Fibroblast of lung (primary cell): ENCODE measurements at regions not wholly inside any gene's neighbourhood (a gene's known extent, or its start where the extent isn't known, plus 50 kb on each side); places are given as distances from the start of the nearest gene placed in this dataset.

Experiments
- DNase-seq, 2 donors: peaks; one replicate each; pipeline versions ENCODE4 v3.0.0 to v3.0.0-alpha.2; 2010; ENCODE audit warnings: low read depth in 2 of 2
- H2AFZ ChIP-seq: 2 replicates; pipeline ENCODE4 v1.5.1; 2012; ENCODE audit warnings: low read length, control low read depth, inconsistent platforms
- H3K27ac ChIP-seq: 2 replicates; pipeline ENCODE4 v1.5.1; 2011; ENCODE audit warnings: low read length, control low read depth; ENCODE audit not compliant: insufficient read depth
- H3K27me3 ChIP-seq: 2 replicates; pipeline ENCODE4 v1.5.1; 2011; ENCODE audit warnings: mild to moderate bottlenecking, low read length; ENCODE audit not compliant: control insufficient read depth, insufficient read depth
- H3K36me3 ChIP-seq: 2 replicates; pipeline ENCODE4 v1.5.1; 2011; ENCODE audit warnings: low read length; ENCODE audit not compliant: control insufficient read depth, insufficient read depth
- H3K4me1 ChIP-seq: 2 replicates; pipeline ENCODE4 v1.5.1; 2011; ENCODE audit warnings: low read length; ENCODE audit not compliant: control insufficient read depth, insufficient read depth; ENCODE audit errors: extremely low read depth
- H3K4me2 ChIP-seq: 2 replicates; pipeline ENCODE4 v1.5.1; 2011; ENCODE audit warnings: low read length, control low read depth; ENCODE audit not compliant: insufficient read depth; ENCODE audit errors: extremely low read depth
- H3K4me3 ChIP-seq, 4 experiments: fragments of 200-600 bp in 1 of 4; sonication (generic) in 1 of 4; replicated peaks in 1 of 4; 2 replicates each; pipeline ENCODE4 v1.5.1; 2011 to 2016; ENCODE audit warnings: low read length in 4 of 4, low read depth in 3 of 4, mild to moderate bottlenecking in 3 of 4, control low read depth in 2 of 4, inconsistent platforms in 1 of 4, mixed read lengths in 1 of 4; ENCODE audit not compliant: insufficient read depth in 1 of 4; ENCODE audit errors: control extremely low read depth in 1 of 4
- H3K79me2 ChIP-seq: 2 replicates; pipeline ENCODE4 v1.5.1; 2012; ENCODE audit warnings: mild to moderate bottlenecking, low read length, inconsistent platforms; ENCODE audit not compliant: control insufficient read depth, insufficient read depth
- H3K9ac ChIP-seq: 2 replicates; pipeline ENCODE4 v1.5.1; 2011; ENCODE audit warnings: mild to moderate bottlenecking, low read length, control low read depth; ENCODE audit not compliant: insufficient read depth
- H3K9me3 ChIP-seq: 2 replicates; pipeline ENCODE4 v1.5.1; 2012; ENCODE audit warnings: low read depth, low read length; ENCODE audit not compliant: control insufficient read depth, insufficient read depth
- H4K20me1 ChIP-seq: 2 replicates; pipeline ENCODE4 v1.5.1; 2011; ENCODE audit warnings: low read length; ENCODE audit not compliant: control insufficient read depth, insufficient read depth; ENCODE audit errors: extremely low read depth
- EZH2 ChIP-seq: IDR thresholded peaks from 2 replicates; pipeline ENCODE4 v1.5.1; 2012; ENCODE audit warnings: low read length, control low read depth, mild to moderate bottlenecking; ENCODE audit errors: missing control alignments
- TF ChIP-seq, protein P1 (sequence below), 2 donors: IDR thresholded peaks in 1 of 2; conservative IDR thresholded peaks in 1 of 2; 1 replicate in 1 of 2; 2 replicates in 1 of 2; pipeline ENCODE4 v1.5.1; 2011 to 2012; ENCODE audit warnings: low read length in 2 of 2, control low read depth in 1 of 2, inconsistent platforms in 1 of 2, low read depth in 1 of 2, mild to moderate bottlenecking in 1 of 2

DNA sequence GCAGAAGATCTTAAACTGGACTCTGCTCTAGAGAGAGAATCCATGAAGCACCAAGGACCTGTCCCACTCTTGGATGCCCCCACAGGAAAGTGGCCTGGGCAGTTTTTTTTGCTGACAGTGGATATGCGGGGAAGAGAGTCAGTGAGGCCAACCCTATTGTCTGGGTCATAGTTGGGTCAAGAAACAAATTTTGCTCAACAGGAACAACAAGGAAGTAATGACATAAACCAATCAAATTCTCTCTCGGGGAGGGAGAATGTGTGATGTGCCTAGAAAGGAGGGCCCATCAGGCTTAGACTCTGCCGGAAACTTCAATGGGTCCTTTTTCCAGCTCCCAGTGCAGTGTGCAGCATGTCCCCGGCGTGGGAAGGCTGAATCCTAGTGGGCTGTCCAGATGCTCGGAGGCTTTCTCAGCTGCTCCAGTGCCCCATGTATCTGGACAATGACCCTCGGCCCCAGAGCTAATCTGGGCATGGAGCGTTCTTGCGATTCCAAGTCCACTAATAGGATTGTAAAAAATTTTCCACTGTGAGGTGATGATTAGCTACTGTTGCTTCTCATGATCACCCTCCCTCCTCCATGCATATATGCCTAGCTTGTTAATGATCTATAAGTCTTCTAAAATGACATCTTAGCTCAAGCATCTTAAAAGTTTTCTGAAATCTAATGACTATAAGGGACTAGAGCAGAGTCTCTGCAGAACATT is 101.0 kb downstream of the SNX19 start:
- H3K27me3 ChIP-seq = no peaks in the 10 kb centered on the region
- H3K9me3 ChIP-seq = no peaks in the 10 kb centered on the region
- no peaks in the 10 kb centered on the region for H4K20me1 ChIP-seq
- no peak overlapping the region for H3K9ac ChIP-seq
- H3K36me3 ChIP-seq = no peaks in the 10 kb centered on the region
- no peak overlapping the region for H2AFZ ChIP-seq
- H3K4me1 ChIP-seq = peaks cover 2% of the 10 kb centered on the region
- H3K27ac ChIP-seq = no peak overlapping the region
- no peak overlapping the region for H3K4me3 ChIP-seq
- DNase-seq = no peak
- TF ChIP-seq, protein P1, sequence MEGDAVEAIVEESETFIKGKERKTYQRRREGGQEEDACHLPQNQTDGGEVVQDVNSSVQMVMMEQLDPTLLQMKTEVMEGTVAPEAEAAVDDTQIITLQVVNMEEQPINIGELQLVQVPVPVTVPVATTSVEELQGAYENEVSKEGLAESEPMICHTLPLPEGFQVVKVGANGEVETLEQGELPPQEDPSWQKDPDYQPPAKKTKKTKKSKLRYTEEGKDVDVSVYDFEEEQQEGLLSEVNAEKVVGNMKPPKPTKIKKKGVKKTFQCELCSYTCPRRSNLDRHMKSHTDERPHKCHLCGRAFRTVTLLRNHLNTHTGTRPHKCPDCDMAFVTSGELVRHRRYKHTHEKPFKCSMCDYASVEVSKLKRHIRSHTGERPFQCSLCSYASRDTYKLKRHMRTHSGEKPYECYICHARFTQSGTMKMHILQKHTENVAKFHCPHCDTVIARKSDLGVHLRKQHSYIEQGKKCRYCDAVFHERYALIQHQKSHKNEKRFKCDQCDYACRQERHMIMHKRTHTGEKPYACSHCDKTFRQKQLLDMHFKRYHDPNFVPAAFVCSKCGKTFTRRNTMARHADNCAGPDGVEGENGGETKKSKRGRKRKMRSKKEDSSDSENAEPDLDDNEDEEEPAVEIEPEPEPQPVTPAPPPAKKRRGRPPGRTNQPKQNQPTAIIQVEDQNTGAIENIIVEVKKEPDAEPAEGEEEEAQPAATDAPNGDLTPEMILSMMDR (conservative IDR thresholded peaks at IDR 0.05 in 1 of 2, IDR thresholded peaks at IDR 0.05 in 1 of 2; ENCODE audit: low read depth in 1 of 2, low read length in 2 of 2) = no peak
- no peak for TF ChIP-seq EZH2
- no peaks in the 10 kb centered on the region for H3K79me2 ChIP-seq
- H3K4me2 ChIP-seq = no peak overlapping the region

DNA sequence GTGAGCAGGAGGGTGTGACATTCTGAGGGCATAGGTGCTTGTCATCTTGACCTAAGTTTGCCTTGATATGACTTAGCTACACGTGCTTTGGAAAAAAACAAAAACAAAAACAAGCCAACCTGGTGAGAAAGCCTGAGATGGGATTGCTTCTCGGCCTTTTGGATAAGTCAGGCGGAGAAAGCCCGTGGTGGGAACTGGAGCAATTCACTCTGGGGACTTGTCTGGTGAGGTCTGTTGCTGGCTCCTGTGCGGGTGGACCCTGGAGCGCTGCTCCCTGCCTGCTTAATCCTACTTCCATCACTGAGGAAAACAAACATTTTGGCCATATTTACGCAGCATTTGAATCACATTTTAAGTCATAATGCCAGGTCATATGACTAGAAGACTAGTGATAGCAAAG is 100.3 kb downstream of the SNX19 start:
- no peak overlapping the region for H3K4me3 ChIP-seq
- DNase-seq = no peak
- no peak overlapping the region for H2AFZ ChIP-seq
- no peaks in the 10 kb centered on the region for H4K20me1 ChIP-seq
- H3K27ac ChIP-seq = no peak overlapping the region
- peaks cover 1% of the 10 kb centered on the region for H3K4me1 ChIP-seq
- no peaks in the 10 kb centered on the region for H3K36me3 ChIP-seq
- H3K79me2 ChIP-seq = no peaks in the 10 kb centered on the region
- TF ChIP-seq EZH2 = no peak
- TF ChIP-seq, protein P1 (conservative IDR thresholded peaks at IDR 0.05 in 1 of 2, IDR thresholded peaks at IDR 0.05 in 1 of 2; ENCODE audit: low read depth in 1 of 2, low read length in 2 of 2) = no peak
- no peak overlapping the region for H3K4me2 ChIP-seq
- no peak overlapping the region for H3K9ac ChIP-seq
- no peaks in the 10 kb centered on the region for H3K27me3 ChIP-seq
- no peaks in the 10 kb centered on the region for H3K9me3 ChIP-seq

GRCh38 chr11:130816546-130817329 is 99.5 kb downstream of the SNX19 start:
- H2AFZ ChIP-seq = no peak overlapping the region
- DNase-seq = no peak

More at GRCh38 chr11:130816546-130817329, 99.5 kb downstream of the SNX19 start:
- Histone ChIP-seq H3K4me1 (no peaks in the 10 kb centered on the region), H3K4me2 (no peak overlapping the region), H3K9ac (no peak overlapping the region), H3K36me3 (no peaks in the 10 kb centered on the region), H3K27ac (no peak overlapping the region), H4K20me1 (no peaks in the 10 kb centered on the region), H3K27me3 (no peaks in the 10 kb centered on the region), H3K9me3 (no peaks in the 10 kb centered on the region), H3K79me2 (no peaks in the 10 kb centered on the region), H3K4me3 (no peak overlapping the region)
- TF ChIP-seq, protein P1 (conservative IDR thresholded peaks at IDR 0.05 in 1 of 2, IDR thresholded peaks at IDR 0.05 in 1 of 2; ENCODE audit: low read depth in 1 of 2, low read length in 2 of 2) = no peak
